ENCODE measurements at regions not wholly inside any gene's neighbourhood (a gene's known extent, or its start where the extent isn't known, plus 50 kb on each side); places are given as distances from the start of the nearest gene placed in this dataset.

- DNase-seq: no peak
These were observed 129.0 kb upstream of the CAMK1G start for GRCh38 chr1:209454340-209454994.

GRCh38 chr1:209455145-209455544 lies 128.4 kb upstream of the CAMK1G start:
- DNase-seq: no peak

- no peak for DNase-seq
These were observed 127.7 kb upstream of the CAMK1G start for GRCh38 chr1:209455661-209456358.

GRCh38 chr1:209456878-209457277 lies 126.6 kb upstream of the CAMK1G start:
- no peak for DNase-seq

GRCh38 chr1:209457401-209458125 lies 126.0 kb upstream of the CAMK1G start:
- DNase-seq: no peak

GRCh38 chr1:209458921-209459320 lies 124.6 kb upstream of the CAMK1G start:
- DNase-seq: no peak

GRCh38 chr1:209461168-209461567 lies 122.3 kb upstream of the CAMK1G start:
- DNase-seq: no peak

GRCh38 chr1:209462433-209462832 lies 121.1 kb upstream of the CAMK1G start:
- DNase-seq: no peak

GRCh38 chr1:209463441-209463840 lies 120.1 kb upstream of the CAMK1G start:
- no peak for DNase-seq

GRCh38 chr1:209473025-209473424 lies 110.5 kb upstream of the CAMK1G start:
- no peak for DNase-seq

- no peak for DNase-seq
These were observed 103.2 kb upstream of the CAMK1G start for GRCh38 chr1:209480345-209480744.

- DNase-seq: no peak
These were observed 99.8 kb upstream of the CAMK1G start for GRCh38 chr1:209483691-209484090.

- no peak for DNase-seq
These were observed 99.1 kb upstream of the CAMK1G start for GRCh38 chr1:209484429-209484828.

GRCh38 chr1:209485167-209485566 lies 98.3 kb upstream of the CAMK1G start:
- no peak for DNase-seq

- DNase-seq: no peak
These were observed 97.8 kb upstream of the CAMK1G start for GRCh38 chr1:209485751-209486150.

GRCh38 chr1:209486861-209487593 lies 96.5 kb upstream of the CAMK1G start:
- DNase-seq: no peak

- DNase-seq: no peak
These were observed 93.5 kb upstream of the CAMK1G start for GRCh38 chr1:209490013-209490412.

- DNase-seq: no peak
These were observed 92.5 kb upstream of the CAMK1G start for GRCh38 chr1:209491031-209491430.

GRCh38 chr1:209491496-209491895 lies 92.0 kb upstream of the CAMK1G start:
- no peak for DNase-seq

- no peak for DNase-seq
These were observed 91.6 kb upstream of the CAMK1G start for GRCh38 chr1:209491897-209492296.

- DNase-seq: no peak
These were observed 90.0 kb upstream of the CAMK1G start for GRCh38 chr1:209493559-209493958.

- DNase-seq: no peak
These were observed 85.8 kb upstream of the CAMK1G start for GRCh38 chr1:209497729-209498128.

- no peak for DNase-seq
These were observed 82.5 kb upstream of the CAMK1G start for GRCh38 chr1:209500993-209501392.
